ENCODE measurements at regions not wholly inside any gene's neighbourhood (a gene's known extent, or its start where the extent isn't known, plus 50 kb on each side); places are given as distances from the start of the nearest gene placed in this dataset.

DNA sequence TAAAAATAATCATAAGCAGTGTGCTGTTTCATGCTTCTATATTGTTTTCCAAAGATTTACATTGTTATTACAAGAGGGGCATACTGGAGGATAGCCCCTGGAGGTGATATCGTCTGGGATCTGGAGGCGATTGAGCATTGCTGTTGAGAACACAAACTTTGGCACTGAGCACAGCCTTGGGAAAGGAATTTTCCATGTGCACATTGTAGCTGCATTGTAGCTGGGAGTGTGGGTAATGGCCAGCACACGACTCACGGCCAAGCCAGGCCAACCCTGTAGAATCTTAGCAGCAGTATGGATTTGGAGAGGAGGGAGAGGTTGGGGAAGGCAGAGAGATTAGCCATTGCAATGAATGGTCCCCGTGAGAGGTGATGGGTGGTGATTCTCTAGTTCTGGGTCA lies 121.9 kb downstream of the SMIM20 start:
- no peak for DNase-seq
- TF ChIP-seq, protein P1, sequence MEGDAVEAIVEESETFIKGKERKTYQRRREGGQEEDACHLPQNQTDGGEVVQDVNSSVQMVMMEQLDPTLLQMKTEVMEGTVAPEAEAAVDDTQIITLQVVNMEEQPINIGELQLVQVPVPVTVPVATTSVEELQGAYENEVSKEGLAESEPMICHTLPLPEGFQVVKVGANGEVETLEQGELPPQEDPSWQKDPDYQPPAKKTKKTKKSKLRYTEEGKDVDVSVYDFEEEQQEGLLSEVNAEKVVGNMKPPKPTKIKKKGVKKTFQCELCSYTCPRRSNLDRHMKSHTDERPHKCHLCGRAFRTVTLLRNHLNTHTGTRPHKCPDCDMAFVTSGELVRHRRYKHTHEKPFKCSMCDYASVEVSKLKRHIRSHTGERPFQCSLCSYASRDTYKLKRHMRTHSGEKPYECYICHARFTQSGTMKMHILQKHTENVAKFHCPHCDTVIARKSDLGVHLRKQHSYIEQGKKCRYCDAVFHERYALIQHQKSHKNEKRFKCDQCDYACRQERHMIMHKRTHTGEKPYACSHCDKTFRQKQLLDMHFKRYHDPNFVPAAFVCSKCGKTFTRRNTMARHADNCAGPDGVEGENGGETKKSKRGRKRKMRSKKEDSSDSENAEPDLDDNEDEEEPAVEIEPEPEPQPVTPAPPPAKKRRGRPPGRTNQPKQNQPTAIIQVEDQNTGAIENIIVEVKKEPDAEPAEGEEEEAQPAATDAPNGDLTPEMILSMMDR (IDR thresholded peaks at IDR 0.05) = no peak
- no peaks in the 10 kb centered on the region for H3K36me3 ChIP-seq
- H3K4me3 ChIP-seq = no peak overlapping the region
- H3K9ac ChIP-seq (ENCODE audit: low read depth in 2 of 2, low read length in 2 of 2) = no peak overlapping the region
- no peaks in the 10 kb centered on the region for H3K4me1 ChIP-seq
- intact Hi-C loops (cut with DNase I) = no loop called here
- no peak overlapping the region for H3K27ac ChIP-seq
- H3K27me3 ChIP-seq = no peaks in the 10 kb centered on the region
- no peaks in the 10 kb centered on the region for H3K9me3 ChIP-seq

DNA sequence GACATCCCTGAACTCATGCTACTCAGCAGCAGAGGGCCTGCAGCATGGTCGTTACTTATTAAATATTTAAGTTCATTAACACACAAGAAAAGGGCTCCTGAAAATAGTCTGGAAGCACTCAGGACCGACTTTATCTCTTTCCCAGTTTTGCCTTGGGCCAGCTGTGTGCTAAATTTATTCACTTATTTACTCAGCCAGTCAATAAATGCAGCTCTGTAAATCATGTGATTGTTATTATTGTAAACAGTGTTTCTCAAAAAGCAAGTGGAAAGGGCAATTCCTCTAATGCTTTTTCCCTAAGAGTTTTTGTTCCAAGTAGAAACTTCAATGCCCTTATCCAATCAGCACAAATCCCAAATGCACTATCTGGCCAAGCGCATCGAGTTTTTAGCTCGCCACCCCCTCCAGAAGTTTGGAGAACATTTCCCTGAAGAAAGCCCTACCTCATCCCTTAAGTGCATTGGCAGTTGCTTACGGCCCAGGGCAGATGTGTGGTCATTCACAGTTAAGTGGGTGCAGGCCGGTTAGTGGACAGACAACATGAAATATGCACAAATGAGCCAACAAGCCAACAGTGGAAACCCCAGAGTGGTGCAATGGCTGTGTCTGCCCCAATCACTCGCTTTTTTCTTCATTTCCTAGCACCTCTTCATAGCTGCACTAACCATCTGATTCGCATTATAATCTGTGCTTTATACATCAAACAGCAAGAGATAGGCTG lies 125.8 kb downstream of the SMIM20 start:
- no peaks in the 10 kb centered on the region for H3K9me3 ChIP-seq
- intact Hi-C loops (cut with DNase I) = no loop called here
- no peaks in the 10 kb centered on the region for H3K36me3 ChIP-seq
- peak; percentile 36 for DNase-seq
- no peaks in the 10 kb centered on the region for H3K4me1 ChIP-seq
- H3K9ac ChIP-seq (ENCODE audit: low read depth in 2 of 2, low read length in 2 of 2) = no peak overlapping the region
- TF ChIP-seq, protein P1 (IDR thresholded peaks at IDR 0.05) = no peak
- H3K4me3 ChIP-seq = no peak overlapping the region
- no peaks in the 10 kb centered on the region for H3K27me3 ChIP-seq
- H3K27ac ChIP-seq = peak overlapping the region; percentile 44

- Histone ChIP-seq H3K27ac (no peak overlapping the region), H3K4me3 (no peak overlapping the region), H3K9ac (ENCODE audit: low read depth in 2 of 2, low read length in 2 of 2) (no peak overlapping the region), H3K4me1 (no peaks in the 10 kb centered on the region), H3K36me3 (no peaks in the 10 kb centered on the region), H3K9me3 (no peaks in the 10 kb centered on the region), H3K27me3 (no peaks in the 10 kb centered on the region)
- TF ChIP-seq, protein P1 (IDR thresholded peaks at IDR 0.05) = no peak
- no peak for DNase-seq
- intact Hi-C loops (cut with DNase I) = no loop called here
Measured at GRCh38 chr4:26044524-26044923, 130.5 kb downstream of the SMIM20 start.

DNA sequence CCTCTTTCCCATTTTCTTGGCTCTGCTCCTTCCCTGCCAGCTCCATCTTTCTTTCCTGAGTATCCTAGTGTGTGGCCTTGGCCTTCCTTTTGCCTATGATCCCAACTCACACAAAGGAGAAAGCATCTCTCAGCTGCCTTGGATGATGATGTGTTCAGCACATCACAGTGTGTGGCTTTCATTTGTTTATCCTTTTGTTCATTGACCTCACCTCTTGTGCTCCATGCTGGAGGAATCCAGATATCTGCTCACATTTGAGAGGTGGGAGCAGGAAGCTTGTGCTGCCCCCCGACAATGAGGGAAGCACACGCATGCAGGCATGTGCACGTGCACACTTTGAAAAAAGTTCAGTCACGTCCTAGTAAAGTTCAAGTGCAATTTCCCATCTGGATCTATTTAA lies 131.0 kb downstream of the SMIM20 start:
- intact Hi-C loops (cut with DNase I) = no loop called here
- TF ChIP-seq, protein P1 (IDR thresholded peaks at IDR 0.05) = no peak
- no peak overlapping the region for H3K4me3 ChIP-seq
- H3K9ac ChIP-seq (ENCODE audit: low read depth in 2 of 2, low read length in 2 of 2) = no peak overlapping the region
- H3K27ac ChIP-seq = no peak overlapping the region
- DNase-seq = no peak
- no peaks in the 10 kb centered on the region for H3K36me3 ChIP-seq
- H3K27me3 ChIP-seq = no peaks in the 10 kb centered on the region
- H3K9me3 ChIP-seq = no peaks in the 10 kb centered on the region
- H3K4me1 ChIP-seq = no peaks in the 10 kb centered on the region

- no peak for DNase-seq
- Histone ChIP-seq H3K27me3 (no peaks in the 10 kb centered on the region), H3K9me3 (no peaks in the 10 kb centered on the region), H3K9ac (ENCODE audit: low read depth in 2 of 2, low read length in 2 of 2) (no peak overlapping the region), H3K36me3 (no peaks in the 10 kb centered on the region), H3K4me1 (no peaks in the 10 kb centered on the region), H3K27ac (peak overlapping the region; percentile 58), H3K4me3 (no peak overlapping the region)
- intact Hi-C loops (cut with DNase I) = no loop called here
- TF ChIP-seq, protein P1 (IDR thresholded peaks at IDR 0.05) = no peak
Measured at GRCh38 chr4:26047795-26048194, 133.8 kb downstream of the SMIM20 start.

Measured in colonic mucosa (tissue), 4 donors.